MG63 (cell line): ENCODE measurements at regions not wholly inside any gene's neighbourhood (a gene's known extent, or its start where the extent isn't known, plus 50 kb on each side); places are given as distances from the start of the nearest gene placed in this dataset.

ENCODE experiments used
- DNase-seq: peaks from one replicate; pipeline ENCODE4 v3.0.0-alpha.2; 2020
- H3K27me3 ChIP-seq: fragments of 250-450 bp; sonication (Bioruptor Pico); 2 replicates; pipeline ENCODE4 v1.5.1; 2020; ENCODE audit warnings: mild to moderate bottlenecking, moderate library complexity
- H3K36me3 ChIP-seq: fragments of 250-450 bp; sonication (Bioruptor Pico); 2 replicates; pipeline ENCODE4 v1.5.1; 2020; ENCODE audit warnings: mild to moderate bottlenecking, moderate library complexity
- H3K4me3 ChIP-seq: fragments of 250-450 bp; sonication (Bioruptor Pico); 2 replicates; pipeline ENCODE4 v1.5.1; 2020; ENCODE audit warnings: mild to moderate bottlenecking, moderate library complexity
- H3K9me3 ChIP-seq: fragments of 250-450 bp; sonication (Bioruptor Pico); 2 replicates; pipeline ENCODE4 v1.5.1; 2020; ENCODE audit warnings: mild to moderate bottlenecking, moderate library complexity

DNA sequence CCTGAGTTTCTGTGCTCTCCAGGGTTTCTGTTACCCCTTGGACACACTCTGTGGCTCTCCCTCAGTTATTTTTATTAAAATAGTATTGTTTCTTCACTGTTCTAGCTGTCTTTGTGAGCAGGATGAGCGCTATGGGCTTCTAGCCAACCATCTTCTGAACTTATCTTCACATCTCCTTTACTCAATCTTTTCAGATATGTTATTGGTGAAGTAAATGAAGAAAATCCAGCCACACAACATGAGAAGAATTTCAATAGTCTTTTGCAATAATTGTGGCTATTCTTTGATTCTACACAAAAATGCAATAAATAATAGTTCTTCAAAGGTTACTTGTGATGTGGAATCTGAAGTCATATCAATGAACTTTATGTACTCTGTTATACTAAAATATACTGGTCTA is 80.3 kb upstream of the CAMK1G start:
- DNase-seq = no peak
- H3K36me3 ChIP-seq = no peaks in the 10 kb centered on the region
- H3K4me3 ChIP-seq = no peak overlapping the region
- H3K9me3 ChIP-seq = peaks cover 7% of the 10 kb centered on the region; the same call in 1 of the 2 replicates
- H3K27me3 ChIP-seq = no peaks in the 10 kb centered on the region

- Histone ChIP-seq H3K4me3 (no peak overlapping the region), H3K9me3 (peaks cover 7% of the 10 kb centered on the region; the same call in 1 of the 2 replicates), H3K27me3 (no peaks in the 10 kb centered on the region), H3K36me3 (no peaks in the 10 kb centered on the region)
- DNase-seq = no peak
Observed at GRCh38 chr1:209504571-209504970, 78.9 kb upstream of the CAMK1G start.

- H3K9me3 ChIP-seq = peaks cover 7% of the 10 kb centered on the region; the same call in 1 of the 2 replicates
- H3K36me3 ChIP-seq = no peaks in the 10 kb centered on the region
- no peak for DNase-seq
- no peak overlapping the region for H3K4me3 ChIP-seq
- no peaks in the 10 kb centered on the region for H3K27me3 ChIP-seq
Observed at GRCh38 chr1:209505044-209505443, 78.5 kb upstream of the CAMK1G start.

DNA sequence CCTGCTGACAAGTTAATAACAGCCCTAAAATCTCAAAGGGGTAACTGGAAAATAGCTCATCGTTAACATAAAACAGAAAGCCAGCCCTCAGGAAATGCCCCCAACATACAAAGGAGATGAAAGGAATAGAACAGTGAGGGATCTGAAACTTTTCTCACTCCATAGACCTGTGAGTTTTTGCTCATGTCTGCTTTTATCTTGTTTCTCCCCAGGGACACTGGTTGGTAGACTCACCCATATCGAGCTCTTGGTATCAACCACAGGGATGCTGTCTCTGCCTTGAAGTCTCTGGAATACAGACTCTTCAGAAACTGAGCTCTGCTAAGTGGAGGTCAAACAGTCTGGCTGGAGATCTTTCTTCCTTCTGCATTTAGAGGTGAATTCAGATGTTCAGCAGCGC is 77.4 kb upstream of the CAMK1G start:
- H3K36me3 ChIP-seq = no peaks in the 10 kb centered on the region
- no peak overlapping the region for H3K4me3 ChIP-seq

GRCh38 chr1:209509039-209509438 is 74.5 kb upstream of the CAMK1G start:
- H3K27me3 ChIP-seq = no peaks in the 10 kb centered on the region
- no peak for DNase-seq
- H3K4me3 ChIP-seq = no peak overlapping the region
- no peaks in the 10 kb centered on the region for H3K9me3 ChIP-seq
- H3K36me3 ChIP-seq = no peaks in the 10 kb centered on the region

More for the DNA sequence above, 77.4 kb upstream of the CAMK1G start:
- DNase-seq = no peak
- Histone ChIP-seq H3K27me3 (no peaks in the 10 kb centered on the region), H3K9me3 (peaks cover under 1% of the 10 kb centered on the region; the same call in 1 of the 2 replicates)

- H3K9me3 ChIP-seq = no peaks in the 10 kb centered on the region
- no peak overlapping the region for H3K4me3 ChIP-seq
- DNase-seq = no peak
- no peaks in the 10 kb centered on the region for H3K36me3 ChIP-seq
- H3K27me3 ChIP-seq = no peaks in the 10 kb centered on the region
Observed at GRCh38 chr1:209510063-209510462, 73.5 kb upstream of the CAMK1G start.

DNA sequence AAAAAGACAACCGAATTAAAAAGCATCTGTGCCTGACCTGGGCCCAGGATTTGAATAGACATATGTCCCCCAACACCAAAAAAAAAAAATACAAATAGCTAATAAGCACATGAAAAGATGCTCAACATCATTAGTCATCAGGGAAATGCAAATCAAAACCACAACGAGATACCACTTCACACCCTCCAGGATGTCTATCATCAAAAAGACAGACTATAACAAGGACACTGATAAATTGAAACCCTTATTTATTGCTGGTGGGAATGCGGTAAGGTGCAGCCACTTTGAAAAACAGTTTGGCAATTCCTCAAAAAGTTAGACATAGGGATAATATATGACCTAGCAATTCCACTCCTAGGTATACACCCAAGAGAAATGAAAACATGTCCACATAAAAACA is 72.3 kb upstream of the CAMK1G start:
- DNase-seq = no peak
- H3K9me3 ChIP-seq = no peaks in the 10 kb centered on the region

DNA sequence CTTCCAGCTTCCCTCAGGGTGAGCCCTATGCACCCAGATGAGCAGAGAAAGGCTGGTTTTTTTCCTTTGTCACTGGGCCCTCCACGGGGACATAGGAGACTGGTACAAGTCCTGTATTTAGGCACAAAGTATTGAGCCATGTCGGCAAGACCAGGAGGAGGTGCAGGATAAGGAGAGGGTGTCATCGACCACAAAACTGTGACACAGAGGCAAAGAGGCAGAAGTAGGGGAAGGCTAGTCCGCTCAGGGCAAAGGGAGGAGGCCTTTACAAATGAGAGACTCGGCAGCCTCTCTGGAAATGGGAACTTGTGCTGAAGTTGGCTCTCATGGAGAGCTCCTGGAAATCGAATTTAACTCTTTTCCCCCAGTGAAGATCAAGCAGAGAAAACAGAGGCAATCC is 70.7 kb upstream of the CAMK1G start:
- Histone ChIP-seq H3K9me3 (no peaks in the 10 kb centered on the region), H3K27me3 (no peaks in the 10 kb centered on the region), H3K4me3 (no peak overlapping the region), H3K36me3 (no peaks in the 10 kb centered on the region)
- DNase-seq = no peak

More for the DNA sequence above, 72.3 kb upstream of the CAMK1G start:
- H3K4me3 ChIP-seq = no peak overlapping the region
- H3K36me3 ChIP-seq = no peaks in the 10 kb centered on the region
- no peaks in the 10 kb centered on the region for H3K27me3 ChIP-seq

DNA sequence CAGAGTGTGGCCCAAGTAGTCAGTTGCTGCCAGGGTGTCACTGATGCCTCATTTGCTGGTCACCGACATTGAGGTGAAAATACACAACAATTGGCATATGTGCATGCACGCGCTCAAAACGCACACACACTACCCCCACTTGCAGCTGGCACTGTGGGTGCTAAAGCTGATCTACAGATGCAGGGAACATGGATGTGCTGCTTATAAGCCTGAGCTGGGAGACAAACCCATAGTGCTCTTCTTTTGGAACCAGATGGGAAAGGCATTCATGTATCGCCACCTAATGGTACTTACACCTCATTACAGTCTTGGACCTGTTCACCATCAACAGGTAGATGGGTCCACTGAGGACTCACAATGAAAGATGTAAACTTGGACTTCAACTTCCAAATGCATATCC is 70.3 kb upstream of the CAMK1G start:
- no peak for DNase-seq
- Histone ChIP-seq H3K27me3 (no peaks in the 10 kb centered on the region), H3K9me3 (no peaks in the 10 kb centered on the region)

DNA sequence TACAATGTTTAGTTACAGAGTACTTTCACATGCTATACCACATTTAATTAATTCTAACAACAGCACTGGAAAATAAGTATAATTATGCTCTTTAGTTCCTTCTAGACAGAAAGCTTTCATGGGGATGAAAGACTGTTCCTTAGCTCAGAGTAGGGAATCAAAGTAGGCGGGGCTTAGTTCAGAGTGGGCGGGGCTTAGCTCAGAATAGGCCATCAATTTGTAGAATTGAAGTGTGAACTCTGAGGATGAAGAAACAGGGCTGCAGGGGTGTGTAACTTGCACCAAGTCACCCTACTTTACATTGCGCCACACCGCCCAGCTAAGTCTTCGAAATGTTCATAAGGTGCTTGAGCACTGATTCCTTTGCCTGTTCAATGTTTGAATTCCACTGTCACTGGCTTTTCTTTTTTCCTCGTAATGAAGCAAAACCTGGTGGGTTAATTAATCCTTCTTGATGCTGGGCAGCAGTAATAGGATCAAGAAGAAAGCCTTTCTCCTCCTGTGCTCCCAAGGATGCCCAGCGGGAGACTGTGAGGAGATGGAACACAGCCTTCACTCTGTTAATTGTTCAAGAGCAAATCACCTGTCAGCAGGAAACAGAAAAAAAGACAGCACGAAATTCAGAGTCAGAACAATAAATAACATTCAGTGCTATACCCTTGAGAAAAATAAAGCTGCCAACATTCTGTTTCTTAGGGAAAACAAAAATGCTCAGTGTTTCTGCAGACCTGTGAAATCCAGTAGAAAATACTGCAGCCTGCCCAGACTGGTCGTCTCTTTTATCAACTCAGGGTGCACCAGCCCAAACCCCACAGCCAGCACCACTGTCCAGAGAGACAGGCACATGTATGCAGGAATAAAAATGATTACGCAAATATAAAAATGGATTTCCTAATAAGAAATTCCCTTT is 66.5 kb upstream of the CAMK1G start:
- H3K27me3 ChIP-seq = no peaks in the 10 kb centered on the region
- DNase-seq = no peak
- H3K4me3 ChIP-seq = no peak overlapping the region
- no peaks in the 10 kb centered on the region for H3K36me3 ChIP-seq
- no peaks in the 10 kb centered on the region for H3K9me3 ChIP-seq

More for the DNA sequence above, 70.3 kb upstream of the CAMK1G start:
- Histone ChIP-seq H3K36me3 (no peaks in the 10 kb centered on the region), H3K4me3 (no peak overlapping the region)

- DNase-seq = no peak
- no peak overlapping the region for H3K4me3 ChIP-seq
- no peaks in the 10 kb centered on the region for H3K36me3 ChIP-seq
- no peaks in the 10 kb centered on the region for H3K27me3 ChIP-seq
- no peaks in the 10 kb centered on the region for H3K9me3 ChIP-seq
Observed at GRCh38 chr1:209517681-209518050, 65.8 kb upstream of the CAMK1G start.

DNA sequence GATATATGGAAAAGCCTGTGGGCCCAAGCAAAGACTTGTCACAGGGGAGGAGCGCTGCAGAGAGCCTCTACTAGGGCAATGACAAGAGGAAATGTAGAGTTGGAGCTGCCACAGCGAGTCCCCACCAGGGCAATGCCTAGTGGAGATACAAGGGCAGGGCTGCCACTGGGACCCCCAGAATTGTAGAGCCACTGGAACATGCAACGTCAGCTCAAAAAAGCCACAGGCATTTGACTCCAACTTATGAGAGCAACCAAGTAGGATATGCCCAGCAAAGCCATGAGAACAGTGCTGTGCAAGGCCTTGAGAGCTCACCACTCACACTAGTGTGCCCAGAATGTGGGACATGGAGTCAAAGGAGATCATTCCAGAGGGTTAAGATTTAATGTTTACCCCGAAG is 63.7 kb upstream of the CAMK1G start:
- H3K36me3 ChIP-seq = no peaks in the 10 kb centered on the region
- H3K4me3 ChIP-seq = no peak overlapping the region
- H3K27me3 ChIP-seq = peaks cover 3% of the 10 kb centered on the region; the same call in 1 of the 2 replicates
- no peak for DNase-seq
- H3K9me3 ChIP-seq = no peaks in the 10 kb centered on the region

- no peaks in the 10 kb centered on the region for H3K36me3 ChIP-seq
- peaks cover 3% of the 10 kb centered on the region; the same call in 1 of the 2 replicates for H3K27me3 ChIP-seq
- DNase-seq = no peak
- no peak overlapping the region for H3K4me3 ChIP-seq
- H3K9me3 ChIP-seq = no peaks in the 10 kb centered on the region
Observed at GRCh38 chr1:209522826-209523225, 60.7 kb upstream of the CAMK1G start.

GRCh38 chr1:209526137-209526536 is 57.4 kb upstream of the CAMK1G start:
- no peaks in the 10 kb centered on the region for H3K9me3 ChIP-seq
- peaks cover 8% of the 10 kb centered on the region for H3K27me3 ChIP-seq
- no peak overlapping the region for H3K4me3 ChIP-seq
- no peak for DNase-seq
- H3K36me3 ChIP-seq = no peaks in the 10 kb centered on the region

DNA sequence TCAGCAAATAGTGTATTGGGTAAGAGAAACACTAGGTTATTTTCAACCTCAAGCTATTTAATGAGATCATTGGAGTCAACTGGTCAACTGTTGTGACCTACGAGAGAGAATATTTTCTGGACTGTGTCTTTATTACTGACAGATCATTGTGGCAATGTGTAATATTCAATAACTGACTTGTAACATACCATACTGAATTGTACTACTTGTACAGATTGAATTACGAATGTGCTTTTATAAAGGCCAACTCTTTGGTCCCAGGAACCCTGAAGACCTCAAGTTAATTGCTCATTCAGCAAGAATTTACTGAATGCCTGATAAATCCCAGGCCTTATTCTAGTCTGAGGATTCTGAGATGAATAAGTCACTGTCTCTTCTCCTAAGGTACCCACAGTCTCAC is 56.1 kb upstream of the CAMK1G start:
- DNase-seq = no peak
- Histone ChIP-seq H3K27me3 (peaks cover 8% of the 10 kb centered on the region), H3K9me3 (no peaks in the 10 kb centered on the region), H3K4me3 (no peak overlapping the region), H3K36me3 (no peaks in the 10 kb centered on the region)

GRCh38 chr1:209527993-209528717 is 55.4 kb upstream of the CAMK1G start:
- Histone ChIP-seq H3K4me3 (no peak overlapping the region), H3K36me3 (no peaks in the 10 kb centered on the region), H3K27me3 (peaks cover 10% of the 10 kb centered on the region), H3K9me3 (no peaks in the 10 kb centered on the region)
- DNase-seq = no peak

DNA sequence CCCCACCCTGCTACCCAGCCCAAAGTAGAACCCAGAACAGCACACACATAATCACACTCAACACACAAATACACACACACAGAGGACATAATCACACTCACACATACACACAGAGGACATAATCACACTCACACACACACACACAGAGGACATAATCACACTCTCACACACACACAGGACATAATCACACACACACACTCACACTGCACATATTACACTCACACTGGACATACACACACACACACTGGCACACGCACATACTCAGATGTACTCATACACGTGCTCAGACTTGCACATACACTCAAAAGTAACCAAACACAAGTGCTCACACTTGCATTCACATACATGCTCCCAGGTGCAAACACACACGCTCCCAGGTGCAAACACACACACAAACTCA is 54.3 kb upstream of the CAMK1G start:
- H3K9me3 ChIP-seq = no peaks in the 10 kb centered on the region
- no peak for DNase-seq
- peaks cover 11% of the 10 kb centered on the region for H3K27me3 ChIP-seq
- H3K36me3 ChIP-seq = no peaks in the 10 kb centered on the region
- H3K4me3 ChIP-seq = no peak overlapping the region
